ENCODE measurements at regions not wholly inside any gene's neighbourhood (a gene's known extent, or its start where the extent isn't known, plus 50 kb on each side); places are given as distances from the start of the nearest gene placed in this dataset.

GRCh38 chr4:17367201-17367600 lies 144.7 kb downstream of the QDPR start:
- Histone ChIP-seq H3K9me2 (ENCODE audit: insufficient read depth) (no peaks in the 10 kb centered on the region), H3K4me3 (no peak overlapping the region), H3K36me3 (ENCODE audit: low read depth) (no peaks in the 10 kb centered on the region), H3K9me3 (ENCODE audit: insufficient read depth, low read depth) (no peaks in the 10 kb centered on the region), H3K27ac (no peak overlapping the region), H3K4me1 (replicated peaks; ENCODE audit: insufficient read depth) (no peaks in the 10 kb centered on the region), H3K79me2 (ENCODE audit: low read depth) (no peaks in the 10 kb centered on the region), H3K4me2 (no peak overlapping the region), H2AFZ (no peak overlapping the region), H4K20me1 (ENCODE audit: insufficient read depth) (no peaks in the 10 kb centered on the region), H3F3A (ENCODE audit: insufficient read depth, low read depth) (no peaks in the 10 kb centered on the region), H3K27me3 (ENCODE audit: insufficient read depth, low read depth) (peaks cover 19% of the 10 kb centered on the region; the same call in 1 of the 2 replicates)
- intact Hi-C loops (cut with micrococcal nuclease; ENCODE audit: unreplicated experiment): no loop called here
- no peak for DNase-seq
- no TSS peak for BruUV-seq (replicated peaks)
- TF ChIP-seq CTCF (conservative IDR thresholded peaks at IDR 0.05) (no peak), EZH2 (IDR thresholded peaks at IDR 0.05; ENCODE audit: low read depth) (no peak)
- CTCF ChIA-PET: no interaction called here
- POLR2A ChIA-PET (ENCODE audit: unreplicated experiment): no interaction called here

- ChIA-PET CTCF (no interaction called here), POLR2A (ENCODE audit: unreplicated experiment) (no interaction called here)
- Histone ChIP-seq H2AFZ (no peak overlapping the region), H4K20me1 (ENCODE audit: insufficient read depth) (no peaks in the 10 kb centered on the region), H3K4me3 (no peak overlapping the region), H3K27ac (no peak overlapping the region), H3K4me2 (no peak overlapping the region), H3K27me3 (ENCODE audit: insufficient read depth, low read depth) (peaks cover 19% of the 10 kb centered on the region; the same call in 1 of the 2 replicates), H3K9me3 (ENCODE audit: insufficient read depth, low read depth) (no peaks in the 10 kb centered on the region), H3F3A (ENCODE audit: insufficient read depth, low read depth) (no peaks in the 10 kb centered on the region), H3K4me1 (replicated peaks; ENCODE audit: insufficient read depth) (no peaks in the 10 kb centered on the region), H3K36me3 (ENCODE audit: low read depth) (no peaks in the 10 kb centered on the region), H3K9me2 (ENCODE audit: insufficient read depth) (no peaks in the 10 kb centered on the region), H3K79me2 (ENCODE audit: low read depth) (no peaks in the 10 kb centered on the region)
- intact Hi-C loops (cut with micrococcal nuclease; ENCODE audit: unreplicated experiment): no loop called here
- BruUV-seq (replicated peaks): no TSS peak
- no peak for TF ChIP-seq CTCF (conservative IDR thresholded peaks at IDR 0.05)
- TF ChIP-seq EZH2 (IDR thresholded peaks at IDR 0.05; ENCODE audit: low read depth): no peak
- DNase-seq: no peak
Observed at GRCh38 chr4:17366496-17366895, 145.4 kb downstream of the QDPR start.

GRCh38 chr4:17362430-17362829 lies 149.5 kb downstream of the QDPR start:
- DNase-seq: no peak
- Histone ChIP-seq H3K27me3 (ENCODE audit: insufficient read depth, low read depth) (peaks cover 33% of the 10 kb centered on the region; the same call in 1 of the 2 replicates), H3K4me1 (replicated peaks; ENCODE audit: insufficient read depth) (no peaks in the 10 kb centered on the region), H3K79me2 (ENCODE audit: low read depth) (no peaks in the 10 kb centered on the region), H3K9me3 (ENCODE audit: insufficient read depth, low read depth) (no peaks in the 10 kb centered on the region), H4K20me1 (ENCODE audit: insufficient read depth) (no peaks in the 10 kb centered on the region), H3K9me2 (ENCODE audit: insufficient read depth) (no peaks in the 10 kb centered on the region), H2AFZ (no peak overlapping the region), H3K4me3 (no peak overlapping the region), H3K27ac (no peak overlapping the region), H3K4me2 (no peak overlapping the region), H3K36me3 (ENCODE audit: low read depth) (no peaks in the 10 kb centered on the region), H3F3A (ENCODE audit: insufficient read depth, low read depth) (no peaks in the 10 kb centered on the region)
- ChIA-PET POLR2A (ENCODE audit: unreplicated experiment) (no interaction called here), CTCF (no interaction called here)
- no TSS peak for BruUV-seq (replicated peaks)
- intact Hi-C loops (cut with micrococcal nuclease; ENCODE audit: unreplicated experiment): no loop called here
- TF ChIP-seq EZH2 (IDR thresholded peaks at IDR 0.05; ENCODE audit: low read depth): no peak
- no peak for TF ChIP-seq CTCF (conservative IDR thresholded peaks at IDR 0.05)
